Chondrocyte (in vitro differentiated cells): ENCODE measurements at regions not wholly inside any gene's neighbourhood (a gene's known extent, or its start where the extent isn't known, plus 50 kb on each side); places are given as distances from the start of the nearest gene placed in this dataset.

ENCODE experiments used
- DNase-seq: peaks from one replicate; pipeline ENCODE4 v3.0.0; 2021; ENCODE audit warnings: mixed read lengths, low spot score
- H3K27ac Mint-ChIP-seq: one replicate; pipeline ENCODE4 v1.8.0; 2021; ENCODE audit warnings: mild to moderate bottlenecking, moderate library complexity, mixed read lengths; ENCODE audit not compliant: unreplicated experiment
- H3K27me3 Mint-ChIP-seq: 2 replicates; pipeline ENCODE4 v1.8.0; 2021; ENCODE audit warnings: low read depth, mixed read lengths
- H3K36me3 Mint-ChIP-seq: 2 replicates; pipeline ENCODE4 v1.8.0; 2021; ENCODE audit warnings: low read depth, mixed read lengths
- H3K4me1 Mint-ChIP-seq: 2 replicates; pipeline ENCODE4 v1.8.0; 2021; ENCODE audit warnings: low read depth, mild to moderate bottlenecking, mixed read lengths
- H3K4me3 Mint-ChIP-seq: one replicate; pipeline ENCODE4 v1.8.0; 2021; ENCODE audit warnings: mild to moderate bottlenecking, moderate library complexity, mixed read lengths; ENCODE audit not compliant: unreplicated experiment
- H3K9me3 Mint-ChIP-seq: 2 replicates; pipeline ENCODE4 v1.8.0; 2021; ENCODE audit warnings: low read depth, mixed read lengths
- TF ChIP-seq, protein P1 (sequence below): fragments of 200-600 bp; sonication (generic); IDR thresholded peaks from 2 replicates; pipeline ENCODE4 v1.5.0; 2021; ENCODE audit warnings: antibody characterized with exemption, mild to moderate bottlenecking, moderate library complexity

- H3K27ac Mint-ChIP-seq, result no peak overlapping the region
- no peaks in the 10 kb centered on the region for H3K36me3 Mint-ChIP-seq
- no peak overlapping the region for H3K4me3 Mint-ChIP-seq
- no peak for DNase-seq
- H3K4me1 Mint-ChIP-seq, result no peaks in the 10 kb centered on the region
- H3K27me3 Mint-ChIP-seq, result peaks cover 7% of the 10 kb centered on the region
- H3K9me3 Mint-ChIP-seq, result no peaks in the 10 kb centered on the region
- TF ChIP-seq, protein P1, sequence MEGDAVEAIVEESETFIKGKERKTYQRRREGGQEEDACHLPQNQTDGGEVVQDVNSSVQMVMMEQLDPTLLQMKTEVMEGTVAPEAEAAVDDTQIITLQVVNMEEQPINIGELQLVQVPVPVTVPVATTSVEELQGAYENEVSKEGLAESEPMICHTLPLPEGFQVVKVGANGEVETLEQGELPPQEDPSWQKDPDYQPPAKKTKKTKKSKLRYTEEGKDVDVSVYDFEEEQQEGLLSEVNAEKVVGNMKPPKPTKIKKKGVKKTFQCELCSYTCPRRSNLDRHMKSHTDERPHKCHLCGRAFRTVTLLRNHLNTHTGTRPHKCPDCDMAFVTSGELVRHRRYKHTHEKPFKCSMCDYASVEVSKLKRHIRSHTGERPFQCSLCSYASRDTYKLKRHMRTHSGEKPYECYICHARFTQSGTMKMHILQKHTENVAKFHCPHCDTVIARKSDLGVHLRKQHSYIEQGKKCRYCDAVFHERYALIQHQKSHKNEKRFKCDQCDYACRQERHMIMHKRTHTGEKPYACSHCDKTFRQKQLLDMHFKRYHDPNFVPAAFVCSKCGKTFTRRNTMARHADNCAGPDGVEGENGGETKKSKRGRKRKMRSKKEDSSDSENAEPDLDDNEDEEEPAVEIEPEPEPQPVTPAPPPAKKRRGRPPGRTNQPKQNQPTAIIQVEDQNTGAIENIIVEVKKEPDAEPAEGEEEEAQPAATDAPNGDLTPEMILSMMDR, result no peak
Measured at GRCh38 chr4:17260166-17260907, 251.6 kb downstream of the QDPR start.

DNA sequence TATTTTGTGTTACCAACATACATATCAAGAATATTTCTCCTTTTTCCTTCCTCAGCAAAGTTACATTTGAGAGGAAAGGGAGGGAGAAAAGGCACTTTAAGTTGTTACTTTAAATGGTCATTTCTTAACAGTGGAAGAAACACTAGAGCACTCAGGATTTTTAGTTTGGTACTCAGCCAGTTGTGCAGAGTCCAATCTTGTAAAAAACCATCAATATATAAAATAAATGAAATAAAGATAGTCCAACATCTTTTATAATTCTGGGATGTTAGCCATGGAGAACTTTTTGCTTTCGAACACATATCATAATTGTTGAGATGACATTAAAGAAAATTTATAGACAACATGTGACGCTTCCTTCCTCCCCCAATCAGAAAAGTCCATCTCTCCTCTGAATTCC, 253.8 kb downstream of the QDPR start:
- no peaks in the 10 kb centered on the region for H3K4me1 Mint-ChIP-seq
- no peaks in the 10 kb centered on the region for H3K9me3 Mint-ChIP-seq
- TF ChIP-seq, protein P1, result no peak
- peaks cover 13% of the 10 kb centered on the region for H3K27me3 Mint-ChIP-seq
- H3K4me3 Mint-ChIP-seq, result no peak overlapping the region
- no peak for DNase-seq
- H3K27ac Mint-ChIP-seq, result no peak overlapping the region
- H3K36me3 Mint-ChIP-seq, result no peaks in the 10 kb centered on the region

- H3K4me1 Mint-ChIP-seq, result no peaks in the 10 kb centered on the region
Measured at GRCh38 chr4:17252131-17252530, 259.8 kb downstream of the QDPR start.

DNA sequence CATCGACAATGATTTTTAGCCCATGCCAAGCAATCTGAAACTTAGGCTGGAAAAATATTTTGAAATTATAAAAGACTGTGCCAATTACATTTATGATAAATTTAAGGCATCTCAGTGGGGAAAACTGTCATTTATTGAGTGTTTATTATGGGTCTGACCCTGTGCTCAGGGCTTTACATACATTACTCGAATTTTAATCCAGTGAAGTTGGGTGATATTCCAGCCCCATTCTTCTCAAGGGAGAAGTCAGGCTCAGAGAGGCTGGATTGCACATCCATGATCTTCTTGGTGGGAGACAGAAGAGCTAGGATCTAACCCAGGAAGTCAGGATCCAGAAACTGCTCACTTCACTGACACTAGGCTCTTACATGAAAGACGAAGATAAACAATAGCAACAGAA, 260.8 kb downstream of the QDPR start:
- H3K4me1 Mint-ChIP-seq, result peaks cover 4% of the 10 kb centered on the region
- H3K9me3 Mint-ChIP-seq, result no peaks in the 10 kb centered on the region
- no peaks in the 10 kb centered on the region for H3K36me3 Mint-ChIP-seq
- no peak overlapping the region for H3K4me3 Mint-ChIP-seq
- TF ChIP-seq, protein P1, result no peak
- no peak overlapping the region for H3K27ac Mint-ChIP-seq
- peaks cover 15% of the 10 kb centered on the region for H3K27me3 Mint-ChIP-seq
- no peak for DNase-seq

More at GRCh38 chr4:17252131-17252530, 259.8 kb downstream of the QDPR start:
- no peak for DNase-seq
- H3K4me3 Mint-ChIP-seq, result no peak overlapping the region
- TF ChIP-seq, protein P1, result no peak
- no peaks in the 10 kb centered on the region for H3K36me3 Mint-ChIP-seq
- no peaks in the 10 kb centered on the region for H3K9me3 Mint-ChIP-seq
- H3K27ac Mint-ChIP-seq, result no peak overlapping the region
- H3K27me3 Mint-ChIP-seq, result peaks cover 15% of the 10 kb centered on the region

GRCh38 chr4:17250591-17250990, 261.3 kb downstream of the QDPR start:
- no peaks in the 10 kb centered on the region for H3K36me3 Mint-ChIP-seq
- TF ChIP-seq, protein P1, result no peak
- H3K27me3 Mint-ChIP-seq, result peaks cover 15% of the 10 kb centered on the region
- no peak for DNase-seq
- no peaks in the 10 kb centered on the region for H3K9me3 Mint-ChIP-seq
- H3K4me1 Mint-ChIP-seq, result peaks cover 4% of the 10 kb centered on the region
- no peak overlapping the region for H3K27ac Mint-ChIP-seq
- no peak overlapping the region for H3K4me3 Mint-ChIP-seq
